ENCODE measurements at regions not wholly inside any gene's neighbourhood (a gene's known extent, or its start where the extent isn't known, plus 50 kb on each side); places are given as distances from the start of the nearest gene placed in this dataset.

- TF ChIP-seq CTCF (IDR thresholded peaks at IDR 0.05), result no peak
- TF ChIP-seq ZFX (IDR thresholded peaks at IDR 0.05; ENCODE audit: borderline replicate concordance), result no peak
These were observed 179.9 kb downstream of the SEC14L1 start for GRCh38 chr17:77320485-77321256.

Measured in 22Rv1 (cell line).